ENCODE measurements at regions not wholly inside any gene's neighbourhood (a gene's known extent, or its start where the extent isn't known, plus 50 kb on each side); places are given as distances from the start of the nearest gene placed in this dataset.

- no peak for DNase-seq
Measured at GRCh38 chr3:65109966-65110500, 422.2 kb upstream of the ADAMTS9 start.

GRCh38 chr3:65107174-65107573 lies 419.4 kb upstream of the ADAMTS9 start:
- no peak for DNase-seq

GRCh38 chr3:65101450-65101849 lies 413.6 kb upstream of the ADAMTS9 start:
- no peak for DNase-seq

GRCh38 chr3:65098400-65098799 lies 410.6 kb upstream of the ADAMTS9 start:
- no peak for DNase-seq

- no peak for DNase-seq
Measured at GRCh38 chr3:65096110-65096745, 408.4 kb upstream of the ADAMTS9 start.

GRCh38 chr3:65094723-65095122 lies 406.9 kb upstream of the ADAMTS9 start:
- no peak for DNase-seq

- DNase-seq, result no peak
Measured at GRCh38 chr3:65093641-65094040, 405.8 kb upstream of the ADAMTS9 start.

- no peak for DNase-seq
Measured at GRCh38 chr3:65091565-65091964, 403.8 kb upstream of the ADAMTS9 start.

GRCh38 chr3:65083240-65083639 lies 395.4 kb upstream of the ADAMTS9 start:
- no peak for DNase-seq

GRCh38 chr3:65081536-65081935 lies 393.7 kb upstream of the ADAMTS9 start:
- DNase-seq, result no peak

GRCh38 chr3:65080432-65080831 lies 392.6 kb upstream of the ADAMTS9 start:
- no peak for DNase-seq

GRCh38 chr3:65079560-65079959 lies 391.8 kb upstream of the ADAMTS9 start:
- no peak for DNase-seq

GRCh38 chr3:65078748-65079147 lies 390.9 kb upstream of the ADAMTS9 start:
- no peak for DNase-seq

- DNase-seq, result no peak
Measured at GRCh38 chr3:65077124-65077523, 389.3 kb upstream of the ADAMTS9 start.

GRCh38 chr3:65070968-65071367 lies 383.2 kb upstream of the ADAMTS9 start:
- no peak for DNase-seq

GRCh38 chr3:65060904-65061303 lies 373.1 kb upstream of the ADAMTS9 start:
- no peak for DNase-seq

- no peak for DNase-seq
Measured at GRCh38 chr3:65052101-65052500, 364.3 kb upstream of the ADAMTS9 start.

- no peak for DNase-seq
Measured at GRCh38 chr3:65048151-65048550, 360.4 kb upstream of the ADAMTS9 start.

- DNase-seq, result no peak
Measured at GRCh38 chr3:65045138-65045537, 357.3 kb upstream of the ADAMTS9 start.

- DNase-seq, result no peak
Measured at GRCh38 chr3:65044401-65044800, 356.6 kb upstream of the ADAMTS9 start.

GRCh38 chr3:65042675-65043074 lies 354.9 kb upstream of the ADAMTS9 start:
- no peak for DNase-seq

- DNase-seq, result no peak
Measured at GRCh38 chr3:65039754-65040210, 352.0 kb upstream of the ADAMTS9 start.

GRCh38 chr3:65037861-65038260 lies 350.1 kb upstream of the ADAMTS9 start:
- no peak for DNase-seq

- DNase-seq, result no peak
Measured at GRCh38 chr3:65035246-65035645, 347.4 kb upstream of the ADAMTS9 start.

- DNase-seq, result no peak
Measured at GRCh38 chr3:65033576-65033975, 345.8 kb upstream of the ADAMTS9 start.

All from suppressor macrophage treated with lipopolysaccharide for 1 hour (primary cell).